ENCODE measurements at regions not wholly inside any gene's neighbourhood (a gene's known extent, or its start where the extent isn't known, plus 50 kb on each side); places are given as distances from the start of the nearest gene placed in this dataset.

DNA sequence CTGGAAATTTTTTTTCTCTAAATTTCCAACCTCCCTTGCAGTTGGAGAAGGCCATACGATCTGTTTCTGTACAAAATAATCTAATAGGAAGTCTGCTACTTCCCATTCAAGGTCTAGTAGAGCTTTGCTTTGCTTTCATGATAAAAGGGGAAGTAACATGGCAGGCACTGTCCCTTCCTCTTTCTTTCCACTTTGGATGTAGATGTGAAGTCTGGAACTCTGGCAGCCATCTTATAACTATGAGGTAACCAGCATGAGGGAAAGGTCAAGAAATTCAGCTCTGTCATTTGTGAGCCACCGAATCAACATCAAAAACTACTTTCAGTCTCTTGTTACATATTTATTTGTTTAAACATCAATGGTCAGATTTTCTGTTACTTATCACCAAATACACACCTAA is 156.3 kb downstream of the MTHFS start:
- TF ChIP-seq POLR2A (IDR thresholded peaks at IDR 0.05): no peak
- TF ChIP-seq, protein P1, sequence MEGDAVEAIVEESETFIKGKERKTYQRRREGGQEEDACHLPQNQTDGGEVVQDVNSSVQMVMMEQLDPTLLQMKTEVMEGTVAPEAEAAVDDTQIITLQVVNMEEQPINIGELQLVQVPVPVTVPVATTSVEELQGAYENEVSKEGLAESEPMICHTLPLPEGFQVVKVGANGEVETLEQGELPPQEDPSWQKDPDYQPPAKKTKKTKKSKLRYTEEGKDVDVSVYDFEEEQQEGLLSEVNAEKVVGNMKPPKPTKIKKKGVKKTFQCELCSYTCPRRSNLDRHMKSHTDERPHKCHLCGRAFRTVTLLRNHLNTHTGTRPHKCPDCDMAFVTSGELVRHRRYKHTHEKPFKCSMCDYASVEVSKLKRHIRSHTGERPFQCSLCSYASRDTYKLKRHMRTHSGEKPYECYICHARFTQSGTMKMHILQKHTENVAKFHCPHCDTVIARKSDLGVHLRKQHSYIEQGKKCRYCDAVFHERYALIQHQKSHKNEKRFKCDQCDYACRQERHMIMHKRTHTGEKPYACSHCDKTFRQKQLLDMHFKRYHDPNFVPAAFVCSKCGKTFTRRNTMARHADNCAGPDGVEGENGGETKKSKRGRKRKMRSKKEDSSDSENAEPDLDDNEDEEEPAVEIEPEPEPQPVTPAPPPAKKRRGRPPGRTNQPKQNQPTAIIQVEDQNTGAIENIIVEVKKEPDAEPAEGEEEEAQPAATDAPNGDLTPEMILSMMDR (IDR thresholded peaks at IDR 0.05): no peak
